Ishikawa (cell line): ENCODE measurements at regions not wholly inside any gene's neighbourhood (a gene's known extent, or its start where the extent isn't known, plus 50 kb on each side); places are given as distances from the start of the nearest gene placed in this dataset.

Experiments
- CEBPB ChIP-seq: IDR thresholded peaks from 2 replicates; pipeline ENCODE4 v1.6.1; 2012
- CREB1 ChIP-seq: IDR thresholded peaks from 2 replicates; pipeline ENCODE4 v1.6.1; 2012; ENCODE audit warnings: low read depth
- EGR1 ChIP-seq: IDR thresholded peaks from 2 replicates; pipeline ENCODE4 v1.6.1; 2012
- EP300 ChIP-seq: IDR thresholded peaks from 2 replicates; pipeline ENCODE4 v1.6.1; 2012; ENCODE audit warnings: borderline replicate concordance
- FOXM1 ChIP-seq: IDR thresholded peaks from 2 replicates; pipeline ENCODE4 v1.6.1; 2012; ENCODE audit warnings: low read depth, borderline replicate concordance
- NFIC ChIP-seq: IDR thresholded peaks from 2 replicates; pipeline ENCODE4 v1.6.1; 2012
- RAD21 ChIP-seq: IDR thresholded peaks from 2 replicates; pipeline ENCODE4 v1.6.1; 2012; ENCODE audit warnings: low read depth
- REST ChIP-seq: IDR thresholded peaks from 2 replicates; pipeline ENCODE4 v1.6.1; 2012; ENCODE audit warnings: low read depth, mild to moderate bottlenecking
- TAF1 ChIP-seq: IDR thresholded peaks from 2 replicates; pipeline ENCODE4 v1.6.1; 2012; ENCODE audit warnings: low read depth, mild to moderate bottlenecking
- TCF12 ChIP-seq: IDR thresholded peaks from 2 replicates; pipeline ENCODE4 v1.6.1; 2012; ENCODE audit warnings: low read depth
- TEAD4 ChIP-seq: IDR thresholded peaks from 2 replicates; pipeline ENCODE4 v1.6.1; 2012
- USF1 ChIP-seq: IDR thresholded peaks from 2 replicates; pipeline ENCODE4 v1.6.1; 2012
- YY1 ChIP-seq: IDR thresholded peaks from 2 replicates; pipeline ENCODE4 v1.6.1; 2012; ENCODE audit warnings: low read depth
- ZBTB7A ChIP-seq: IDR thresholded peaks from 2 replicates; pipeline ENCODE4 v1.6.1; 2012; ENCODE audit warnings: low read depth
- TF ChIP-seq, protein P1 (sequence below): IDR thresholded peaks from 2 replicates; pipeline ENCODE4 v1.6.1; 2012

- TF ChIP-seq EP300 (no peak), FOXM1 (no peak), TCF12 (no peak), USF1 (no peak), CEBPB (no peak), YY1 (no peak), REST (no peak), TAF1 (no peak), EGR1 (no peak), ZBTB7A (no peak), NFIC (no peak), RAD21 (no peak), CREB1 (no peak)
- TF ChIP-seq, protein P1, sequence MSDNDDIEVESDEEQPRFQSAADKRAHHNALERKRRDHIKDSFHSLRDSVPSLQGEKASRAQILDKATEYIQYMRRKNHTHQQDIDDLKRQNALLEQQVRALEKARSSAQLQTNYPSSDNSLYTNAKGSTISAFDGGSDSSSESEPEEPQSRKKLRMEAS: no peak
Measured at GRCh38 chr2:58764338-58765104, 523.4 kb upstream of the FANCL start.

DNA sequence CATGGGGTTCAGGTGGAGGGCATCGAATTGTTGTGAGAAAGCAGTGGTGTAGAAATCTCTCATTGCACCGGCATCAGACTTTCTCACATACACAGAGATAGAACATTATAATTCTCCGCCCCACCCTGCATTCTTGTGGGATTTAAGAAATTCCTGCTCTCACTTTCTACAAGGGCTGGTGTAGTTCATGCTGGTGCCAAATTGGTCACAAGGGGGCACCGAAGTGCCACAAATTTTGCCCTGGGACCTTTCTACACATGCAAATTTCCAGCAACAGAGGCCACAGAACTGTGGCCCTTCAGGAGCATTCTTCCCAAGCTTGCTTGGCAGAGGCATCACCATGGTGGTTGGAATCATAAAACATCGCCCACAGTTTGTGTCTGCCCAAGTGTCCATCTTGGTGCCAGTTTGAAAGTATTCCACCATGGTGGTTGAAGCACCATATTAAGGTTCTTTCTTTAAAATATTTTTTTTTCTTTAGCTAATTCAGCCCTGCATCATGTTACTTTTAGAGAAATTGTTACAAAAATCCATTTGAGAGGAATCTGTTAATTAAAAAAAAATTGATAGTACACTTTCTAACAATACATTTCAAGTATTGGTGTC lies 521.2 kb upstream of the FANCL start:
- TF ChIP-seq TEAD4: peak; percentile 55
- TF ChIP-seq NFIC: no peak
- no peak for TF ChIP-seq USF1
- peak; percentile 73 for TF ChIP-seq RAD21
- no peak for TF ChIP-seq ZBTB7A
- TF ChIP-seq CREB1: no peak

DNA sequence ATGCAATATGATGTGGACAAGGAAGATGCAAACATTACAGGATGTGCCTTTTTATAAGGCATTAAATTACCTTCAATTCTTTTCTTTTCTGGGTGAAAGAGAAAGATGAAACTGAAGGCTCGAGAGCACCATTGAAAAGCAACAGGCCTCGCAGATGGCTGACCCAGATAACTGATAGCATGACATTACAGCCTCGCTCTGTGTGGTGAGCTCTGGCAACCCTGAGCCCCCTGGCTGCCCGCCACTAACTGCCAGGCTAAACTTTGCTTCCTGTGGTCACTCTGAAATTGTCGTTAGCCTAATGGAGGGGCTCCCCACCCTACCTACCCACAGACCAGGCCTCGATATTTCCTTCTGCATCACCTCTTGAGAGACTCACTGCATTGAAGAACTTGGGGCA lies 516.8 kb upstream of the FANCL start:
- TF ChIP-seq NFIC (no peak), TAF1 (no peak), REST (no peak), EGR1 (no peak), TEAD4 (no peak), ZBTB7A (no peak), TCF12 (no peak), FOXM1 (no peak), RAD21 (no peak), CREB1 (no peak), YY1 (no peak), EP300 (no peak), USF1 (no peak), CEBPB (no peak)
- TF ChIP-seq, protein P1: no peak

GRCh38 chr2:58756336-58756735 lies 515.2 kb upstream of the FANCL start:
- TF ChIP-seq RAD21: no peak
- TF ChIP-seq, protein P1: no peak
- no peak for TF ChIP-seq EP300
- TF ChIP-seq ZBTB7A: no peak
- TF ChIP-seq REST: no peak
- TF ChIP-seq FOXM1: no peak
- TF ChIP-seq YY1: no peak
- no peak for TF ChIP-seq CEBPB
- no peak for TF ChIP-seq TEAD4
- no peak for TF ChIP-seq EGR1
- TF ChIP-seq TCF12: no peak
- no peak for TF ChIP-seq CREB1
- no peak for TF ChIP-seq NFIC
